PFSK-1 (cell line): ENCODE measurements at regions not wholly inside any gene's neighbourhood (a gene's known extent, or its start where the extent isn't known, plus 50 kb on each side); places are given as distances from the start of the nearest gene placed in this dataset.

Experiments used
- FOXP2 ChIP-seq: optimal IDR thresholded peaks from 2 replicates; pipeline ENCODE3; 2011; ENCODE audit warnings: borderline replicate concordance, control low read depth, inconsistent platforms; ENCODE audit not compliant: insufficient read depth; ENCODE audit errors: extremely low read length, extremely low read depth
- POLR2AphosphoS5 ChIP-seq: IDR thresholded peaks from 2 replicates; pipeline ENCODE4 v1.6.1; 2012; ENCODE audit warnings: low read depth, mild to moderate bottlenecking, control low read depth, low read length, moderate library complexity
- REST ChIP-seq, 2 experiments: IDR thresholded peaks; 2 replicates each; pipeline versions ENCODE4 v1.6.1 to v1.8.0; 2011 to 2012; ENCODE audit warnings: low read depth in 2 of 2, low read length in 2 of 2, control low read depth in 1 of 2, inconsistent platforms in 1 of 2, mild to moderate bottlenecking in 1 of 2, moderate library complexity in 1 of 2; ENCODE audit not compliant: insufficient read depth in 1 of 2
- SIN3A ChIP-seq: IDR thresholded peaks from 2 replicates; pipeline ENCODE4 v1.6.1; 2012; ENCODE audit warnings: mild to moderate bottlenecking, low read length, moderate library complexity, borderline replicate concordance; ENCODE audit not compliant: insufficient read depth
- TAF1 ChIP-seq: IDR thresholded peaks from 2 replicates; pipeline ENCODE4 v1.6.1; 2012; ENCODE audit warnings: low read length, control low read depth, borderline replicate concordance; ENCODE audit not compliant: insufficient read depth

GRCh38 chr6:165983112-165984072 lies 184.3 kb downstream of the TBXT start:
- peak; percentile 95 for TF ChIP-seq POLR2AphosphoS5
- TF ChIP-seq TAF1 = peak; percentile 86; the same call in 1 of the 2 replicates
- TF ChIP-seq REST (IDR thresholded peaks at IDR 0.05; ENCODE audit: insufficient read depth in 1 of 2, low read depth in 2 of 2, low read length in 2 of 2) = peak in 1 of 2 experiments; percentile 70; a peak in 2 of 4 replicates
- peak; percentile 95 for TF ChIP-seq SIN3A
- TF ChIP-seq FOXP2 = no peak

GRCh38 chr6:165978476-165978875 lies 189.2 kb downstream of the TBXT start:
- TF ChIP-seq POLR2AphosphoS5 = no peak; the same call in 1 of the 2 replicates
- TF ChIP-seq SIN3A = no peak
- TF ChIP-seq TAF1 = no peak
- TF ChIP-seq FOXP2 = no peak
- no peak for TF ChIP-seq REST (IDR thresholded peaks at IDR 0.05; ENCODE audit: insufficient read depth in 1 of 2, low read depth in 2 of 2, low read length in 2 of 2)

- TF ChIP-seq REST (IDR thresholded peaks at IDR 0.05; ENCODE audit: insufficient read depth in 1 of 2, low read depth in 2 of 2, low read length in 2 of 2) (no peak), POLR2AphosphoS5 (peak; percentile 13; the same call in 1 of the 2 replicates)
Measured at GRCh38 chr6:165976684-165977083, 191.0 kb downstream of the TBXT start.

- TF ChIP-seq REST (IDR thresholded peaks at IDR 0.05; ENCODE audit: insufficient read depth in 1 of 2, low read depth in 2 of 2, low read length in 2 of 2) = no peak
- TF ChIP-seq SIN3A = no peak
- TF ChIP-seq POLR2AphosphoS5 = peak; percentile 67; the same call in 1 of the 2 replicates
- TF ChIP-seq FOXP2 = no peak
Measured at GRCh38 chr6:165974817-165975216, 192.8 kb downstream of the TBXT start.

- TF ChIP-seq SIN3A = no peak
- TF ChIP-seq POLR2AphosphoS5 = peak; percentile 52; the same call in 1 of the 2 replicates
Measured at GRCh38 chr6:165973473-165973872, 194.2 kb downstream of the TBXT start.
